Peyer's patch (tissue), 4 donors: ENCODE measurements at regions not wholly inside any gene's neighbourhood (a gene's known extent, or its start where the extent isn't known, plus 50 kb on each side); places are given as distances from the start of the nearest gene placed in this dataset.
A peak's percentile ranks its signal among the peaks of the same experiment; 100 is the strongest.

Experiments
- DNase-seq, 3 donors: peaks; one replicate each; pipeline ENCODE4 v3.0.0-alpha.2; 2017 to 2019
- H3K27ac ChIP-seq, 4 donors: fragments of 200-600 bp; sonication (generic); one replicate each; pipeline ENCODE4 v1.5.1; 2016 to 2019
- H3K27me3 ChIP-seq, 2 donors: fragments of 200-600 bp; sonication (generic); one replicate each; pipeline ENCODE4 v1.5.1; 2019
- H3K36me3 ChIP-seq, 3 donors: fragments of 200-600 bp; sonication (generic); one replicate each; pipeline ENCODE4 v1.5.1; 2016 to 2019
- H3K4me1 ChIP-seq, 4 donors: fragments of 200-600 bp; sonication (generic); one replicate each; pipeline ENCODE4 v1.5.1; 2016 to 2019
- H3K4me3 ChIP-seq, 4 donors: fragments of 200-600 bp; sonication (generic); 1 replicate in 3 of 4; 2 replicates in 1 of 4; pipeline ENCODE4 v1.5.1; 2016 to 2019; ENCODE audit warnings: mild to moderate bottlenecking in 1 of 4
- H3K9me3 ChIP-seq, 4 donors: fragments of 200-600 bp; sonication (generic); one replicate each; pipeline ENCODE4 v1.5.1; 2016 to 2019; ENCODE audit warnings: mild to moderate bottlenecking in 1 of 4
- POLR2A ChIP-seq, 2 donors: fragments of 450-650 bp; IDR thresholded peaks; one replicate each; pipeline ENCODE4 v1.5.1; 2017; ENCODE audit warnings: antibody characterized with exemption in 2 of 2, mild to moderate bottlenecking in 2 of 2, moderate library complexity in 2 of 2
- TF ChIP-seq, protein P1 (sequence below), 6 experiments: fragments of 450-650 bp in 4 of 6; fragments of 200-600 bp in 2 of 6; sonication (generic) in 1 of 6; IDR thresholded peaks; one replicate each; pipeline ENCODE4 v1.5.1; 2017 to 2019; ENCODE audit warnings: antibody characterized with exemption in 6 of 6, mild to moderate bottlenecking in 3 of 6, moderate library complexity in 1 of 6

DNA sequence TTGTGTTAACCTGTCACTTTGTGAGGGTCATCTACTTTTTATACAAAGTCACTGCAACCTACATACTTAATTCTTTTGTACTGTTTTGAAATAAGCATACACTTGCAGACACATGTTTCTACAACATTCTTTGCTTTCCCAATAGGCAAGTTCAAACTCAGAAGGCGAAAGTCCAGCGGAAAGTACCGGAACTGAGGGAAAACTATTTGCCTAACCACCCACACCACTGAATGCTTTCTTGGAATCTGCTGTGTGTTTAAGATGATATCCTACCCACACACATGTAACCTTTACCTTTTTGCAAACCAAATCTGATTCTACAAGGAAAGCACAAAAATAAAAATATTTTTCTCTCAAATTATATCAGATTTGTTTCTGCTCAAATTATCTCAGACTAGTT, 139.4 kb upstream of the AGR3 start:
- H3K27ac ChIP-seq: no peak overlapping the region
- H3K4me3 ChIP-seq: no peak overlapping the region
- no peaks in the 10 kb centered on the region for H3K4me1 ChIP-seq
- no peaks in the 10 kb centered on the region for H3K36me3 ChIP-seq
- no peak for TF ChIP-seq POLR2A (IDR thresholded peaks at IDR 0.05)
- TF ChIP-seq, protein P1, sequence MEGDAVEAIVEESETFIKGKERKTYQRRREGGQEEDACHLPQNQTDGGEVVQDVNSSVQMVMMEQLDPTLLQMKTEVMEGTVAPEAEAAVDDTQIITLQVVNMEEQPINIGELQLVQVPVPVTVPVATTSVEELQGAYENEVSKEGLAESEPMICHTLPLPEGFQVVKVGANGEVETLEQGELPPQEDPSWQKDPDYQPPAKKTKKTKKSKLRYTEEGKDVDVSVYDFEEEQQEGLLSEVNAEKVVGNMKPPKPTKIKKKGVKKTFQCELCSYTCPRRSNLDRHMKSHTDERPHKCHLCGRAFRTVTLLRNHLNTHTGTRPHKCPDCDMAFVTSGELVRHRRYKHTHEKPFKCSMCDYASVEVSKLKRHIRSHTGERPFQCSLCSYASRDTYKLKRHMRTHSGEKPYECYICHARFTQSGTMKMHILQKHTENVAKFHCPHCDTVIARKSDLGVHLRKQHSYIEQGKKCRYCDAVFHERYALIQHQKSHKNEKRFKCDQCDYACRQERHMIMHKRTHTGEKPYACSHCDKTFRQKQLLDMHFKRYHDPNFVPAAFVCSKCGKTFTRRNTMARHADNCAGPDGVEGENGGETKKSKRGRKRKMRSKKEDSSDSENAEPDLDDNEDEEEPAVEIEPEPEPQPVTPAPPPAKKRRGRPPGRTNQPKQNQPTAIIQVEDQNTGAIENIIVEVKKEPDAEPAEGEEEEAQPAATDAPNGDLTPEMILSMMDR (IDR thresholded peaks at IDR 0.05): no peak
- H3K9me3 ChIP-seq: no peaks in the 10 kb centered on the region
- no peaks in the 10 kb centered on the region for H3K27me3 ChIP-seq
- DNase-seq: no peak

DNA sequence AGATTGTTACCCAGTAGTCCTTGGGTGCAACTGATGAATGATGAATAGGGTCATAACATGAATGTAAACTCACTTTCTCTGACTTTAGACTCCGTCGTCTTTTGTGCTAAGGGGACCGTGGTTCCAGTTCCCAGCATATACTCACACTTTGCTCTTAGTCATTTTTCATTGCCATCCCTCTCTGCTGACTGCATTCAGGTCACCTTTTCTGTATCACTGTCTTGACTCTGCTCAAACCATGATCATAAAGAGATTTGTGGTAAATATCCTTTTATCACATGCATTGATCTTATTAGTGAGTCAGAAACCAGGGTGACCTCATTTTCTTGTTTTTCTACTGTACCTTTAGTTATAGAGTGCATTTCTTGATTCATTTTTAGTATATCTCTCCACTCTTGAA, 141.1 kb upstream of the AGR3 start:
- H3K4me3 ChIP-seq: no peak overlapping the region
- TF ChIP-seq POLR2A (IDR thresholded peaks at IDR 0.05): no peak
- TF ChIP-seq, protein P1 (IDR thresholded peaks at IDR 0.05): no peak
- DNase-seq: no peak
- H3K4me1 ChIP-seq: no peaks in the 10 kb centered on the region
- H3K36me3 ChIP-seq: no peaks in the 10 kb centered on the region
- no peaks in the 10 kb centered on the region for H3K27me3 ChIP-seq
- H3K27ac ChIP-seq: no peak overlapping the region
- H3K9me3 ChIP-seq: no peaks in the 10 kb centered on the region

- no peaks in the 10 kb centered on the region for H3K36me3 ChIP-seq
Measured at GRCh38 chr7:17026269-17026668, 144.5 kb upstream of the AGR3 start.

DNA sequence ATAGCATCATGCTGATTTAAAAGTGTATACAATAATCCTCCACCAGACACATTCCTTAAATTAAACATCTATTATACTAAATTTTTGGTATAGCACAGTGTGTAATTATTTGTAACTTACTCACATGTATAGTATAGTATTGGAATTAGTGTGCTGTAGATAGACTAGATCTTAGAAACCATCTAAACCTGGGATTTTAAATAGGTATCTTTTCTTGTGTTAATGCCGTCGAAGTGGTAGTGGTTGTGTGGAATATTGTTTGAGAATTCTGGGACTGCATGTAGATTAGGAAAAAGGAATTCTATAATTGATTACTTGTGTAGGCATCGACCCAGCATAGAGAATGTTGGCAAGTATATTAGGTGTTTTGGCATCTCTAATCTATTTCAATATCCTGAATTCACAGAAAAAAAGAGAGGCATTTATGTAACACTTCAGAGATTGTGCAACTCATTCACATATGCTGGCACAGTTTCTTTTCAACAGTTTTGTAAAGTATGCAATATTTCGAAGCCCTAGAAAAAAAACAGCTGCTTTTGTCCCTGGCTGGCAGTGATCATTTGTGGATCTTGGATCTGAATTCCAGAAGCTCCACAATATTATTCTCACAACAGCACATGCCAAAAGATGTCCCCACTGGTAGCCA, 145.5 kb upstream of the AGR3 start:
- Histone ChIP-seq H3K4me3 (no peak overlapping the region), H3K36me3 (no peaks in the 10 kb centered on the region), H3K9me3 (no peaks in the 10 kb centered on the region), H3K27ac (peak overlapping the region in 2 of 4 donors; percentile 6 to 23), H3K27me3 (no peaks in the 10 kb centered on the region), H3K4me1 (no peaks in the 10 kb centered on the region)
- no peak for DNase-seq
- TF ChIP-seq, protein P1 (IDR thresholded peaks at IDR 0.05): no peak
- no peak for TF ChIP-seq POLR2A (IDR thresholded peaks at IDR 0.05)

More at GRCh38 chr7:17026269-17026668, 144.5 kb upstream of the AGR3 start:
- Histone ChIP-seq H3K9me3 (no peaks in the 10 kb centered on the region), H3K4me1 (no peaks in the 10 kb centered on the region), H3K4me3 (no peak overlapping the region), H3K27me3 (no peaks in the 10 kb centered on the region), H3K27ac (no peak overlapping the region)
- TF ChIP-seq, protein P1 (IDR thresholded peaks at IDR 0.05): no peak
- no peak for TF ChIP-seq POLR2A (IDR thresholded peaks at IDR 0.05)
- DNase-seq: no peak

DNA sequence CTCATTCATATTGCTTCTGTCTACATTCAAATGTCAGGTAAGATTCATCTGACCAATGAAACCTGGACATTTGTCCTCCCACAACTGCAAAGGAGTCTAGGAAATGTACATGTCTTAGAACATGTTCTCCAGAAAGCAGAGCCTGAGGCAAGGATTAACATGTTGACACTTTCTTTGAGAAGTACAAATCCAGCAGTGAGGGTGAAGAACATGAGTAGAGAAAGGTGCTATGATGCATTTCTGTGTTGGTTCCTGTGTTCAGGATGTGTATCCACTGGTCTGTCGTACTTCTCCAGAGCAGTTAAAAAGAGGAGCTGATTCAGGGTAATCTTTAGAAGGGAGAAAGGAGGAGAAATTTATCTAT, 146.0 kb upstream of the AGR3 start:
- H3K4me1 ChIP-seq: no peaks in the 10 kb centered on the region
- no peaks in the 10 kb centered on the region for H3K27me3 ChIP-seq
- no peaks in the 10 kb centered on the region for H3K9me3 ChIP-seq
- TF ChIP-seq, protein P1 (IDR thresholded peaks at IDR 0.05): no peak
- TF ChIP-seq POLR2A (IDR thresholded peaks at IDR 0.05): no peak
- H3K27ac ChIP-seq: peak overlapping the region in 2 of 4 donors; percentile 6 to 23
- DNase-seq: no peak
- no peaks in the 10 kb centered on the region for H3K36me3 ChIP-seq
- no peak overlapping the region for H3K4me3 ChIP-seq

DNA sequence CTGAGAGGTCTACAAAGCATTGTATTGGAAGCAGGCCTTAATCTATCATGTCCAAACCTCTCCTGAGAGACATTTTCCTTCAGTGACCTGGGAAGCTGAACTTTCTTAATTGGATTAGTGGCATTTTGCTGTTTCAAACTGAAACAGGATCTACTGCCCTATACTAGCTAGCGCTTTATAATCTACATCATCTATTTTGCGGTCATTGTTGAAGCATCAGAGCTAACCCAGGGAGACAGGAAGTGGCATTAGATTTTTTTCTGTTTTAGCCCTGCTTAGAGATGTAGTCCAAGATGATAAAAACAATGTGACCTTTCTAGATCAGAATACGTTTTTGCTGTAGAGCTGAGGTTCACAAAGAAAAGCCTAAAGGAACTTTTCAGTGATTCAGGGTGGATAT, 147.4 kb upstream of the AGR3 start:
- H3K4me3 ChIP-seq: no peak overlapping the region
- H3K4me1 ChIP-seq: no peaks in the 10 kb centered on the region
- peak overlapping the region in 1 of 4 donors; percentile 46 for H3K27ac ChIP-seq
- no peak for DNase-seq
- TF ChIP-seq, protein P1 (IDR thresholded peaks at IDR 0.05): no peak
- no peak for TF ChIP-seq POLR2A (IDR thresholded peaks at IDR 0.05)
- no peaks in the 10 kb centered on the region for H3K36me3 ChIP-seq
- no peaks in the 10 kb centered on the region for H3K9me3 ChIP-seq
- H3K27me3 ChIP-seq: no peaks in the 10 kb centered on the region
